Stimulated activated CD4-positive, alpha-beta T cell treated with anti-CD3 and anti-CD28 coated beads, Interleukin-4, amount 100 ng/mL, for 24 hours (primary cell): ENCODE measurements at regions not wholly inside any gene's neighbourhood (a gene's known extent, or its start where the extent isn't known, plus 50 kb on each side); places are given as distances from the start of the nearest gene placed in this dataset.
"Not testable (repeated sequence)": the region's sequence is repeated elsewhere in the genome, so short reads cannot be mapped to it uniquely, and the experiment has no call there.

Experiments
- DNase-seq: peaks from one replicate; pipeline ENCODE4 v3.0.0-alpha.2; 2020

GRCh38 chr11:37230865-37231264, 632.8 kb upstream of the RAG2 start:
- DNase-seq: no peak

- DNase-seq: no peak
Observed at GRCh38 chr11:37223962-37224361, 625.9 kb upstream of the RAG2 start.

DNA sequence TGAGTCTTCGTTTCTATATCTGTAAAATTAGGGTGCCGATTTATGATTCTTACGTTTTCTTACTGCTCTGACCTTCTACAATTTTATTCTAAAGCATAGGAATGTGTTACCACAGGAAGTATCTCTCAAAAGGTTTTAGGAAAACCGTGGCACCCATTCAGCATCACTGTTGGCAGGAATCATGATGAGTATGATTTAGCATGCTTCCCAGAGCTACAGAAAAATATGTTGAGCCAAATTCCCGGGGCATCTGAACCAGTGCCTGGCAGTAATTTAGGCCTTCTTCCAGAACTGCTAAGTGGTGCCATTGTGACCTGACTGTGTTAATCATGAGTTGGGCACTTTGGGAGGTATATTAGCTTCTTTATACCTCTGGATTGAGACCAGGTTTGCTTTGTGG, 605.0 kb upstream of the RAG2 start:
- no peak for DNase-seq

DNA sequence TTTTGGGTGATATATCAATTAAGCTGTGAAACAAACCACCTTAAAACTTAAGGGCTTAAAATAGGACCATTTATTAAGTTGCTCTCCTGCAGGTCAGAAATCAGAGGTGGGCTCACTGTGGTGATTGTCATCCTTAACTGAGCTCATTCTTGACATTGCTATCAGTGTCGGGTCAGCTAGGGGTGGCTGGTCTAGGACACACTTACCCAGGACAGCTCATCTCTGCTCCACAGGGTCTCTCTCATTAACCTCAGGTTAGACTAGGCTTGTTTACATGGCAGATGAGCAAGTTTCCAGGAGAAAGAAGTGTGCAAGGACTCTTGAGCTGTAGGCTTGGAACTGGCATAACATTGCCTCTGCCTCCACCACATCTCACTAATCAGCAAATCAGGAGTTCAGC, 601.0 kb upstream of the RAG2 start:
- DNase-seq: no peak

GRCh38 chr11:37184326-37184725, 586.3 kb upstream of the RAG2 start:
- no peak for DNase-seq

- no peak for DNase-seq
Observed at GRCh38 chr11:37182031-37182430, 584.0 kb upstream of the RAG2 start.

DNA sequence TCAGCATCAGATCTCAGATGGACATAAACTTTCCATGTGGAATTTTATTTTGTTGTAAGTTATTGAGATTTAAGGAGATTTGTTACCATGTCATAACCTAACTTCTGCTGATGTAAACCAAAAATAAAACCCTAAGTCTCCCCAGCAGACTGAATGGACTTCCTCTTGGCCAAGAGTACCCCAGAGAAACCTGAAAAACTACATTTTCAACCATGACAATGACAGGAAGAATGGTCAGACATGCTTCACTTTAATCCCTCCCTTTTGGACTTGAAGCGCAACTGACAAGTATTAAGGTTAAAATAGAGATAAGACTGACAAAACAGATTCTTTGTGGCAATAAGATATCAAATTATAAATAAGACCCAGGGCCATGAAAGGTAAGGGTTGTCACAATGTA, 579.7 kb upstream of the RAG2 start:
- no peak for DNase-seq

GRCh38 chr11:37171451-37171850, 573.4 kb upstream of the RAG2 start:
- DNase-seq: no peak

GRCh38 chr11:37170311-37170710, 572.3 kb upstream of the RAG2 start:
- DNase-seq: no peak

- DNase-seq: not testable (repeated sequence)
Observed at GRCh38 chr11:37145434-37145833, 547.4 kb upstream of the RAG2 start.

GRCh38 chr11:37142591-37142990, 544.6 kb upstream of the RAG2 start:
- DNase-seq: no peak

GRCh38 chr11:37141707-37142106, 543.7 kb upstream of the RAG2 start:
- DNase-seq: no peak

DNA sequence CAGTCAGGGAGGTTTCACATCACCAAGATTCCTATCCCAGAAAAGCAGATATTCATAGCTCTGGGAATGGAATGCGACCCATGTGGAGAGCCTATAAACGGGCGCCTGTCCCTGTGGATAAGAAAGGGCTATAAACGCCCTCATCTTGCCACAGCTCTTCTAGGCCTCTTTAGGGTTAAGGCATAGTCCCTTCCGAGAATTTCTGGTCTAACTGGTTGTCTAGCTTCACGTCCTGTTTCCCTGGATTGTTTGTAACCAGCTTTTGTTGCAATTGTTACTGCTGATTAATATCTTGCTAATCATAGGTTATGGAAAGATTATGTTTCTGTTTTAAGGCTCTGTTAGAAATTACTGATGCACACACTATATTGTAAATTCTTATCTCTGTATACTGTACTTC, 537.6 kb upstream of the RAG2 start:
- DNase-seq: not testable (repeated sequence)

DNA sequence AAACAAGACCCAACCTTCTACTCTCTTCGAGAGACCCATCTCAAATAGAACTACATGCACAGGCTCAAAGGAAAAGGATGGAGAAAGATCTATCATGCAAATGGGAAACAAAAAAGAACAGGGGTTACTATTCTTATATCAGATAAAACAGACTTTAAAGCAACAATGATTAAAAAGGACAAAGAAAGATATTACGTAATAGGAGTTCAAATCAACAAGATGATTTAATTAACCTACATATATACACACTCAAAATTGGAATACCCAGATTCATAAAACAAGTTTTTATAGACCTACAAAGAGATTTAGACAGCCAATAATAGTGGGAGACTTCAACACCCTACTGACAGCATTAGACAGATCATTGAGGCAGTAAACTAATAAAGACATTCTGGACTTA, 536.6 kb upstream of the RAG2 start:
- DNase-seq: no peak

DNA sequence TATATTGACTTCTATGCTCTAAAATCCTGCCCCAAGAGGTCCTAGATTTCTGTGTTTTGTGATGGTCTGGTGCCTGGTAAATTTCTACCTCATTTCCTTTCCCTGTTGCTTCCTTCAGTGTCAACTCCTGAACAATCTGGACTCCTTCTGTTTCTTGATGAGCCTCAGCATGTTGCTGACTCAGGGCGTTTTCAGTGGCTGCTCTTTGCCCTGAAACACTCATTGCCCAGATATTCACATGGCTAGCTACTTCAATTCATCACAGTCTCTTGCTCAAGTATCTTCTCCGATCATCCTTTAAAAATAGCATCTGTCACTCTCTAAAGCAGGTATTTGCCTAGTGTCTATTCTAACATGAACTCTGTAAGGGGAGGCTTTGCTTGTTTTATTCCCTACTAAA, 526.3 kb upstream of the RAG2 start:
- DNase-seq: no peak

DNA sequence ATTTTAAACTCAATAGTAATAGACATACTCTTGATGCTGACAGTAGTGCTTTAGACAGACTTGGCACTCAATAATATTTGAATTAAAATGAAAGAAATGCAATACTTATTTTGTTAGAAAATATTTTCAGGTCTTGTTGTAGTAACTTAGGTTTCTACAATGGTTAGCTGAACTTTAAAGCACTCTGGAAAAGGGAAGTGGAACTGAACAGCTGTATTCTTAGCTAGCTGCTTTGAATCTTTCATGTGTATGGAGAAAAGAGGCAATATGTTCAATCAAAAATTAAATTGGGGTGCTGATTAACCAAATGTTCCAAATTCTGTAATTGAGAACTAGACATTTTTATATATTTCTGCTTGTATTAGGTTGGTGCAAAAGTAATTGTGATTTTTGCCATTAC, 517.9 kb upstream of the RAG2 start:
- DNase-seq: no peak

DNA sequence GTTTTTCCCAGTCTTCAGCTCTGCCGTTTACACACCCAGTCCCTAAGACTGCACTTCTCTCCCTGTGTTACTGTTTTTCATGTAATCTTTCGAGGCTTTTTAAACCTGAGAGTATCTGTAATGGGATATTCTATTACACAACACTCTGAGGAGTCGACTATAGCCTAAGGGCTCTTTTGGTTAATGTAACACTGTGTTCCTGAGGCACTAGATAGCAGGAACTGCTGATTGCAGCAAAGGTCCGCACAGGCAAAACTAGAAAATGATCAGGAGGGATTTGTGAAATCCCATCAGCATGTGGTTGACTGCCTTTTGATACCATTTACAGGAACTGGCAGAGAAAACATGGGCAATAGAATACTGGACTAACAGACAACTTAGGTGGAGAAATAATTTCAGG, 512.3 kb upstream of the RAG2 start:
- no peak for DNase-seq

GRCh38 chr11:37109286-37109585, 511.2 kb upstream of the RAG2 start:
- no peak for DNase-seq

GRCh38 chr11:37108436-37109285, 510.6 kb upstream of the RAG2 start:
- DNase-seq: no peak

DNA sequence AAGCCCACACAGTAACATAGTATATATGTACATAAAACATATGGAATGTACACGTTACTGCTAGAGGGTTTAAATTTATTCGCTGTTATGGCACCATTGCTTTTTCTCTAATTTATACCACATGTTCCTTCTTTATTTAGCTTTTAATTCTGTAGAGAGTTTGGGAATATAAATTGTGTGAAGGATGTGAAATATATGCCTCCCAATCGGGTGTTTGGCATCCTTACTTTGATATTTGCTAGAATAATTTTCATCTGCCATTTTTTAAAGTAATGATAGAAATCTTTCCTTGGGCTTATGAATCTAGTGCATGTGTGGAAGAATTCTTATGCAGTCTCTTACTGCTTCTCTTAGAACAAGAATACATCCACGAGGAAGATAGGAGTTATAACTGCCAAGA, 509.8 kb upstream of the RAG2 start:
- DNase-seq: no peak

DNA sequence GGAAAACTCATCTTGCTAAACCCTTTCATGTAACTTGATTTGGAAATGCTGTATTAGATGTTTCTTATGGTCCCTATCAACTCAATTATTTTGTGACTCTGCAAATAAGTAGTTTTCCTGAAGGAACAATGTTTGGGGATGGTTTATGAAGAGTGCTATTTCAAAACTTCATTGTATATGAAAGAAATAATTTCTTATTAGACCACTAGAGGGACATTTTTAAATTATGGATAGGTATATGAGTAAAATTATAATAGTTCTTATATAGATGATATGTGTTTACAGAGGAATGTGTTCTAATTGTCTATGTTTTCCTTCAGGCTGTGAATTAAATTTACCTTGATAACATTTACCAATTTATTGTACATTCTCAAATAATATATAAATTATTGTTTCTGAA, 509.4 kb upstream of the RAG2 start:
- DNase-seq: no peak

DNA sequence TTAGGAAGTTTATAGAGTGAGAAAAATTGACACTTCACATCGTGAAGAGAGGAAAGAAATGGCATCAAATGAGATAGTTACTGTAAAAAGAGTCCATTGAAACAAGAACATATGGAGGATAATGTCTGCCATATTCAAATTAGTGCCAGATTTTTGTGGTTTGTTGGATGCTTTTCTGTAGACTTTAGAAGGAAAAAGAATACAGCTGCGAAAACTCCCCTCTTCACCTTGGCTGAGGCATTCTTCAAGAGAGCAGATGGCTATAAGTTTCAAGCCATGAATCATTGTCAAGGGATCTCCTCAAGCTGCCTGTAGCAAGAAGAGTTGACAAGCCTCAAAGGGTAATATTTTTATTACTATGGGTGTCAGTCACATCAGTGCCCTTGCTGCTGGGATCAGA, 507.4 kb upstream of the RAG2 start:
- DNase-seq: no peak

- no peak for DNase-seq
Observed at GRCh38 chr11:37104380-37104779, 506.3 kb upstream of the RAG2 start.

DNA sequence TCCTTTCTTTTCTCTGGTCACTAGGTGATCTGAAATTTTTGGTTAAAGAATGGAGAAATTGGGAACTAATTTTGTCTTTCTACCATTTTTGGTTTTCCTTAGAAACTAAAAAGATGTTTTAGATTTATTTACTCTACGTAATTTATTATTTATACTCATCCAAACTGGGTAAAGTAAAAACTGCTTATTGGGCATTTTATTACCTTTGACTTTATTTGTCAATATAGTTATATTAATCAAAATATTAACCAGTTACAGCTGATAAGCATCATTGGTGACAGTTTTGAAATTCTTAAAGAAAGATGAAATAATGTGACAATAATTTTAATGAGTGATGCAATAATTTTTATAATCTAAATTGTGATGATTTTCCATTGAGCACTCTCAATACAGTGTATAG, 502.0 kb upstream of the RAG2 start:
- no peak for DNase-seq

- no peak for DNase-seq
Observed at GRCh38 chr11:37092487-37092886, 494.5 kb upstream of the RAG2 start.

GRCh38 chr11:37089439-37089838, 491.4 kb upstream of the RAG2 start:
- no peak for DNase-seq
